Coronary artery (tissue), 2 donors: ENCODE measurements at regions not wholly inside any gene's neighbourhood (a gene's known extent, or its start where the extent isn't known, plus 50 kb on each side); places are given as distances from the start of the nearest gene placed in this dataset.

Experiments
- DNase-seq: peaks from one replicate; pipeline ENCODE4 v3.0.0-alpha.2; 2017; ENCODE audit warnings: low spot score
- H3K27ac ChIP-seq, 2 donors: fragments of 200-600 bp; sonication (generic); one replicate each; pipeline ENCODE4 v1.5.1; 2016 to 2019
- H3K4me3 ChIP-seq: fragments of 200-600 bp; sonication (generic); 2 replicates; pipeline ENCODE4 v1.5.1; 2016; ENCODE audit warnings: mild to moderate bottlenecking, moderate library complexity
- CTCF ChIP-seq: fragments of 200-600 bp; sonication (generic); IDR thresholded peaks from one replicate; pipeline ENCODE4 v1.5.1; 2019; ENCODE audit warnings: antibody characterized with exemption

- Histone ChIP-seq H3K27ac (no peak overlapping the region), H3K4me3 (no peak overlapping the region)
- TF ChIP-seq CTCF = no peak
- no peak for DNase-seq
Measured at GRCh38 chr12:13376610-13377373, 180.3 kb downstream of the EMP1 start.

GRCh38 chr12:13375583-13376345, 179.2 kb downstream of the EMP1 start:
- H3K27ac ChIP-seq = no peak overlapping the region
- no peak overlapping the region for H3K4me3 ChIP-seq
- DNase-seq = no peak
- no peak for TF ChIP-seq CTCF

DNA sequence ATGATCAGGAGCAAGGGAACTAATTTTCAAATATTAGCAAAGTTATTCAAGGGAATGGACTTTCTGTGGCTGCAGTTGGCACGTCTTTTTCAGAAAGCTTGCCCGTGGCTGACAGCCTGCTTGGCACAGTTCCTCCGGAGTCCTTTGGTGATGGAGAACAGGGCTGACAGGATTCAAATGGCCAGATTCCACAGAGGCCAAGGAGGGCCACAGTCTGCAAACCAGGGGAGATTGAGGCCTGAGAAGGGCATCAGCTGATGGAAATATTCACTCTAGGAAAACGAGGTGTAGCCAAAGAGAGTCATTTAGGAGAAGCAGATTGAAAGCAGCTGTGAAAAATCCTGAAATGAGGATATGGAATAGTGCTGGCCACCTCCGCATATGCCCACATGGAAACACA, 178.3 kb downstream of the EMP1 start:
- Histone ChIP-seq H3K4me3 (no peak overlapping the region), H3K27ac (no peak overlapping the region)
- no peak for TF ChIP-seq CTCF
- no peak for DNase-seq

DNA sequence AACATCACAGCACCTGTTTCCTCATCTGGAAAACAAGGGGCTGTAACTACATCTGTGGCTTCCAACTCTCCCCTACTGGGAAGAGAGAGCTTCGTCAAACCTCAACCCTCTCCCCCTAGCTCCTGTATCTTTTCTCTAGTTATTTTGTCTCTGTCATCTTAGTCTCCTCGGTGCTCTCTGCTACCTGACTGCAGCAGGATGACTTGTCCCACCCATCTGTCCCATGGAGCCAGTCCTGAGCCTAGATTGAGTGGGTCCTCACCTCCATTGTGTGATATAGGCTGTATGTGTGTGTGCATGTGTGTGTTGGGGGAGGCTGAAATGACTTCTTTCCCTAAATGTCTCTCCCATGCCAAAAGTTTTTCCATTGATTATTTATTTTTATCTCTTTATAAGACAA, 177.3 kb downstream of the EMP1 start:
- TF ChIP-seq CTCF = no peak
- Histone ChIP-seq H3K27ac (no peak overlapping the region), H3K4me3 (no peak overlapping the region)
- no peak for DNase-seq

- no peak for DNase-seq
- no peak for TF ChIP-seq CTCF
- H3K27ac ChIP-seq = no peak overlapping the region
- no peak overlapping the region for H3K4me3 ChIP-seq
Measured at GRCh38 chr12:13373131-13373530, 176.6 kb downstream of the EMP1 start.

GRCh38 chr12:13372386-13372785, 175.9 kb downstream of the EMP1 start:
- Histone ChIP-seq H3K4me3 (no peak overlapping the region), H3K27ac (no peak overlapping the region)
- no peak for TF ChIP-seq CTCF
- DNase-seq = no peak

DNA sequence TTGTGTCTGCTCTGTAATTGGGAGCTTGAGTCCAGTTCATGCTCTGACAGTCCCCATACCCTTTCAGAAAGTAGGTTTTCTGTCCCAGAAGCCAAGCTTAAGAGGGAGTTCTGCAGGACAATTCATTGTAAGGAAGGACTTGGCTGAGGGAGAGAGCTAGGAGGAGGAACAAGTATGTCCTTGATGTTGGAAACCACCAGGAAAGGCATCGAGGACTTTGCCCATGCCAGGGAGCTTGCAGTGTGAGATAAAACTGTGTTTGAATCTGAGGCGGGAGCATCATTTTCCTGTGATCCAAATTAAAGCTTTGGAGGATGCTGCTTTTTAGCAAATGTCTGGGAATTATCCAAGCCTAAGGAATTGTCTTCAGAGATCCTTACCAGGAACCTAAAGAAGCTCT, 175.3 kb downstream of the EMP1 start:
- Histone ChIP-seq H3K27ac (no peak overlapping the region), H3K4me3 (no peak overlapping the region)
- DNase-seq = no peak
- TF ChIP-seq CTCF = no peak
